Smooth muscle cell (in vitro differentiated cells): ENCODE measurements at regions not wholly inside any gene's neighbourhood (a gene's known extent, or its start where the extent isn't known, plus 50 kb on each side); places are given as distances from the start of the nearest gene placed in this dataset.

ENCODE experiments used
- DNase-seq: peaks from one replicate; lab custom pipeline; 2025; ENCODE audit not compliant: unreplicated experiment; lab: John Stamatoyannopoulos, UW
- H2AFZ ChIP-seq: fragments of 200-600 bp; sonication (generic); 2 replicates; pipeline ENCODE4 v1.6.0; 2016; ENCODE audit warnings: antibody characterized with exemption, low read depth, mild to moderate bottlenecking
- H3F3A ChIP-seq: fragments of 200-600 bp; sonication (generic); 2 replicates; pipeline ENCODE4 v1.6.0; 2017; ENCODE audit warnings: antibody characterized with exemption, low read depth
- H3K27ac ChIP-seq: fragments of 200-600 bp; sonication (generic); 2 replicates; pipeline ENCODE4 v1.5.1; 2016; ENCODE audit warnings: low read depth, mild to moderate bottlenecking
- H3K27me3 ChIP-seq: fragments of 200-600 bp; sonication (generic); 2 replicates; pipeline ENCODE4 v1.6.1; 2016; ENCODE audit warnings: low read depth, mild to moderate bottlenecking
- H3K36me3 ChIP-seq: fragments of 200-600 bp; sonication (generic); 2 replicates; pipeline ENCODE4 v1.5.1; 2016; ENCODE audit warnings: low read depth
- H3K4me1 ChIP-seq: fragments of 200-600 bp; sonication (generic); 2 replicates; pipeline ENCODE4 v1.5.1; 2016; ENCODE audit warnings: low read depth
- H3K4me2 ChIP-seq: fragments of 200-600 bp; sonication (generic); 2 replicates; pipeline ENCODE4 v1.6.0; 2016; ENCODE audit warnings: mild to moderate bottlenecking
- H3K4me3 ChIP-seq: fragments of 200-600 bp; sonication (generic); 2 replicates; pipeline ENCODE4 v1.5.1; 2016; ENCODE audit warnings: mild to moderate bottlenecking
- H3K79me2 ChIP-seq: fragments of 200-600 bp; sonication (generic); 2 replicates; pipeline ENCODE4 v1.6.0; 2016; ENCODE audit warnings: low read depth, mild to moderate bottlenecking
- H3K9ac ChIP-seq: fragments of 200-600 bp; sonication (generic); 2 replicates; pipeline ENCODE4 v1.6.0; 2016; ENCODE audit warnings: low read depth
- H3K9me3 ChIP-seq: fragments of 200-600 bp; sonication (generic); replicated peaks from 2 replicates; pipeline ENCODE4 v1.5.1; 2016; ENCODE audit warnings: low read depth
- H4K20me1 ChIP-seq: fragments of 200-600 bp; sonication (generic); 2 replicates; pipeline ENCODE4 v1.6.0; 2016; ENCODE audit warnings: low read depth
- CTCF ChIP-seq: fragments of 200-600 bp; sonication (generic); IDR thresholded peaks from 2 replicates; pipeline ENCODE4 v1.5.1; 2017; ENCODE audit warnings: borderline replicate concordance, mild to moderate bottlenecking, antibody characterized with exemption; ENCODE audit not compliant: insufficient read depth, poor library complexity, severe bottlenecking
- WGBS: methylation state at CpG from one replicate; pipeline ENCODE4 v1.1.7; 2016; ENCODE audit warnings: low lambda C conversion rate; 5-methylcytosine and 5-hydroxymethylcytosine counted together

GRCh38 chr12:132433641-132434395 is 56.1 kb upstream of the FBRSL1 start:
- H3K4me2 ChIP-seq: no peak overlapping the region
- H3K36me3 ChIP-seq: no peaks in the 10 kb centered on the region
- DNase-seq: no peak
- no peaks in the 10 kb centered on the region for H3K9me3 ChIP-seq
- H3K4me3 ChIP-seq: no peak overlapping the region
- no peaks in the 10 kb centered on the region for H3F3A ChIP-seq
- no peak overlapping the region for H2AFZ ChIP-seq
- peaks cover 31% of the 10 kb centered on the region for H3K4me1 ChIP-seq
- WGBS: 90% methylated on average over 34 of the region's 35 CpGs
- H3K27ac ChIP-seq: no peak overlapping the region
- H3K27me3 ChIP-seq: peaks cover 50% of the 10 kb centered on the region
- no peaks in the 10 kb centered on the region for H4K20me1 ChIP-seq
- H3K9ac ChIP-seq: no peak overlapping the region
- no peak for TF ChIP-seq CTCF
- H3K79me2 ChIP-seq: no peaks in the 10 kb centered on the region

DNA sequence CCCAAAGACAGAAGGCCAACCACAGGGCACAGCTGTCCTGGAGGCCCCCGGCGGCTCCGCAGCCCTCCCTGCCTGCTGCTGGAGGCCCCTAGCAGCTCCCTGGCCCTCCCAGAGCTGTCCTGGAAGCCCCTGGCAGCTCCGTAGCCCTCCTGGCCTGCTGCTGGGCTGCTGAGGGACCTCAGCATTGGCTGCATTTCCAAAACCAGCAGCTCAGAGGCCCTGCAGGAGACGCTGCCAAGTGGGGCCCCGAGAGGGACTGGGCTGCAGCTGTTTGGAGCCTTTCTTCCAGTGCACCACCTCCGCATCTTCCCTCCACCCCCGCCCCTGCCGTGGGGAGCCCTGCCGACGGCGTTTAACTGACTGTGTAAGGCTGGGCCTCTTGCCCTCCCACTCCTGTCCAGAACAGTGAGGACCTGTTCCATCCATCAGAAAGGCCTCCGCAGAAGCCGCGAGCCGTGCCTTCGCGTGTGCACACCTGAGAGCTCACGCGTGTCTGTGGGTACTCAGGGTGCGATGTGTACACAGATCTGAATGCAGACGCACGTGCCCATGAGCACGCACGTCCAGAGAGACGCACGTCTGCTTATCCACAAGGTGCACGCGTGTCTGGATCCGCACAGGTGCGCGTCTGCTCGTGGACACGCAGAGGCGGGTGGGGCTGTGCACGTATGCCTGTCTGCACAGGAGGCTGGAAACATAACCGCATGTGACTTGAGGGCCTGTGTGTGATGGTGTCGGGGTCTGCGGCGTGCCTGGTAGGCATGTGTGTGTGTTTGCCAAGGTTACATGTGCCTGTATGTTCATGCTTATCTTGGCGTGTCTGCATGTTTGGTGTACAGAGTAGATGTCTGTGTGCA is 57.0 kb upstream of the FBRSL1 start:
- Histone ChIP-seq H3K9me3 (no peaks in the 10 kb centered on the region), H3K9ac (no peak overlapping the region), H4K20me1 (no peaks in the 10 kb centered on the region), H3K4me2 (no peak overlapping the region), H3K36me3 (no peaks in the 10 kb centered on the region), H3K27ac (no peak overlapping the region), H3K4me1 (peaks cover 39% of the 10 kb centered on the region), H3F3A (no peaks in the 10 kb centered on the region), H3K79me2 (no peaks in the 10 kb centered on the region), H3K4me3 (no peak overlapping the region), H3K27me3 (peaks cover 59% of the 10 kb centered on the region), H2AFZ (no peak overlapping the region)
- 89% methylated on average over 35 of the region's 41 CpGs for WGBS
- DNase-seq: no peak
- TF ChIP-seq CTCF: no peak

GRCh38 chr12:132432126-132432705 is 57.7 kb upstream of the FBRSL1 start:
- Histone ChIP-seq H3K4me1 (peaks cover 39% of the 10 kb centered on the region), H3K27ac (no peak overlapping the region), H3F3A (no peaks in the 10 kb centered on the region), H3K36me3 (no peaks in the 10 kb centered on the region), H4K20me1 (no peaks in the 10 kb centered on the region), H3K9me3 (no peaks in the 10 kb centered on the region), H2AFZ (no peak overlapping the region), H3K79me2 (no peaks in the 10 kb centered on the region), H3K27me3 (peaks cover 58% of the 10 kb centered on the region), H3K4me2 (no peak overlapping the region), H3K9ac (no peak overlapping the region), H3K4me3 (no peak overlapping the region)
- 92% methylated on average over 18 of the region's 18 CpGs for WGBS
- TF ChIP-seq CTCF: no peak
- DNase-seq: no peak
